HEK293 (cell line): ENCODE measurements at regions not wholly inside any gene's neighbourhood (a gene's known extent, or its start where the extent isn't known, plus 50 kb on each side); places are given as distances from the start of the nearest gene placed in this dataset.

Experiments
- CTCF ChIA-PET: fragments of 350-600 bp; formaldehyde crosslinking; extraction: SDS; loops from one replicate; lab custom pipeline; 2021; ENCODE audit warnings: antibody characterized with exemption; lab: Yijun Ruan, JAX
- POLR2A ChIA-PET: fragments of 300-600 bp; formaldehyde crosslinking; extraction: SDS; loops from one replicate; lab custom pipeline; 2020; ENCODE audit warnings: antibody characterized with exemption, inconsistent platforms; lab: Yijun Ruan, JAX
- H3K27ac ChIP-seq: fragments of 200-500 bp; sonication (Bioruptor generic); 2 replicates; pipeline ENCODE4 v1.5.1; 2014; ENCODE audit warnings: low read depth, low read length, control low read depth, inconsistent platforms; ENCODE audit errors: extremely low read depth
- H3K36me3 ChIP-seq, 2 experiments: fragments of 200-500 bp in 1 of 2; sonication (Bioruptor generic) in 1 of 2; 1 replicate in 1 of 2; 2 replicates in 1 of 2; pipeline ENCODE4 v1.5.1; 2014 to 2017; ENCODE audit warnings: inconsistent platforms in 2 of 2, low read length in 2 of 2; ENCODE audit not compliant: control insufficient read depth in 2 of 2, insufficient read depth in 1 of 2
- H3K4me1 ChIP-seq: fragments of 200-500 bp; sonication (Bioruptor generic); 2 replicates; pipeline ENCODE4 v1.5.1; 2014; ENCODE audit warnings: mild to moderate bottlenecking, low read length, inconsistent platforms; ENCODE audit not compliant: control insufficient read depth, insufficient read depth
- H3K4me3 ChIP-seq: 2 replicates; pipeline ENCODE4 v1.5.1; 2011; ENCODE audit warnings: low read depth, mild to moderate bottlenecking, control low read depth, low read length, moderate library complexity
- H3K9me3 ChIP-seq: fragments of 200-500 bp; sonication (Bioruptor generic); 2 replicates; pipeline ENCODE4 v1.5.1; 2014; ENCODE audit warnings: low read depth, low read length, inconsistent platforms; ENCODE audit not compliant: control insufficient read depth, insufficient read depth
- HIC1 ChIP-seq: fragments of 450-650 bp; formaldehyde crosslinking; IDR thresholded peaks from 2 replicates; pipeline ENCODE4 v1.5.1; 2016; ENCODE audit warnings: missing biosample characterization, missing genetic modification characterization
- MZF1 ChIP-seq: fragments of 450-650 bp; formaldehyde crosslinking; IDR thresholded peaks from 2 replicates; pipeline ENCODE4 v1.5.1; 2017; ENCODE audit warnings: missing biosample characterization, missing genetic modification characterization, borderline replicate concordance
- PRDM10 ChIP-seq: fragments of 450-650 bp; formaldehyde crosslinking; IDR thresholded peaks from 2 replicates; pipeline ENCODE4 v1.5.1; 2016; ENCODE audit warnings: missing biosample characterization, missing genetic modification characterization
- YY1 ChIP-seq: fragments of 450-650 bp; formaldehyde crosslinking; IDR thresholded peaks from 2 replicates; pipeline ENCODE4 v1.5.1; 2018; ENCODE audit warnings: missing biosample characterization, missing genetic modification characterization
- ZNF202 ChIP-seq: fragments of 450-650 bp; formaldehyde crosslinking; IDR thresholded peaks from 2 replicates; pipeline ENCODE4 v1.5.1; 2016; ENCODE audit warnings: missing biosample characterization, missing genetic modification characterization, borderline replicate concordance
- ZNF366 ChIP-seq: fragments of 450-650 bp; formaldehyde crosslinking; conservative IDR thresholded peaks from 2 replicates; pipeline ENCODE4 v1.5.1; 2016; ENCODE audit warnings: missing biosample characterization, missing genetic modification characterization
- ZNF391 ChIP-seq: fragments of 450-650 bp; formaldehyde crosslinking; IDR thresholded peaks from 2 replicates; pipeline ENCODE4 v1.5.1; 2016; ENCODE audit warnings: low read depth, missing biosample characterization, missing genetic modification characterization, borderline replicate concordance
- ZNF549 ChIP-seq: fragments of 450-650 bp; IDR thresholded peaks from 2 replicates; pipeline ENCODE4 v1.5.1; 2018; ENCODE audit warnings: missing biosample characterization, missing genetic modification characterization, mild to moderate bottlenecking, inconsistent platforms, moderate library complexity
- ZNF585B ChIP-seq: fragments of 450-650 bp; formaldehyde crosslinking; IDR thresholded peaks from 2 replicates; pipeline ENCODE4 v1.5.1; 2016; ENCODE audit warnings: missing biosample characterization, missing genetic modification characterization
- ZNF654 ChIP-seq: fragments of 450-650 bp; formaldehyde crosslinking; IDR thresholded peaks from 2 replicates; pipeline ENCODE4 v1.5.1; 2016; ENCODE audit warnings: low read depth, missing biosample characterization, missing genetic modification characterization
- ZNF658 ChIP-seq: fragments of 450-650 bp; formaldehyde crosslinking; IDR thresholded peaks from 2 replicates; pipeline ENCODE4; 2016; ENCODE audit warnings: missing biosample characterization, missing genetic modification characterization
- ZNF677 ChIP-seq: fragments of 450-650 bp; IDR thresholded peaks from 2 replicates; pipeline ENCODE4 v1.5.0; 2018; ENCODE audit warnings: missing biosample characterization, mild to moderate bottlenecking, missing genetic modification characterization, moderate library complexity
- TF ChIP-seq, protein P1 (sequence below): fragments of 450-650 bp; formaldehyde crosslinking; IDR thresholded peaks from 2 replicates; pipeline ENCODE4 v1.5.1; 2016; ENCODE audit warnings: missing biosample characterization, missing genetic modification characterization

DNA sequence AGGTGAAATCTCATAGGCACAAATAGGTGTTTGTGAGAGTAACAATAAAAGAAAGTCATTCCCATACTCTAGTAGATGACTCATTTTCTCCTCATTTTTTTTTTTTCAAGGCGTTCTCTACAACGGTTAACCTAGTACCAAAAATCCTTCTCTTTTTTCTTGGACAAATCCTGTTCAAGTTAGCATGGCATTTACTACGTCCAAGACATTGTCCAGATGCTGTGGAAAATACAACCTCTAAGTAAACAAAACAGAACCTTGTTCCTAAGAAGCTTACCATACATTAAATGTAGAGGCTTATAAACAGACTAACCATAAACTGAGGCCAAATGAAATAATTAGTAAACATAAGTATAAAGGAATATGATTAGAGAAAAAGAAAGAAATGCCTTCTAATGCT, 76.2 kb upstream of the RGS4 start (continued):
- TF ChIP-seq PRDM10 (tag by site-specific recombination) (no peak), ZNF391 (tag by site-specific recombination) (no peak), ZNF677 (no peak), ZNF658 (tag by site-specific recombination) (no peak)
- TF ChIP-seq, protein P1, sequence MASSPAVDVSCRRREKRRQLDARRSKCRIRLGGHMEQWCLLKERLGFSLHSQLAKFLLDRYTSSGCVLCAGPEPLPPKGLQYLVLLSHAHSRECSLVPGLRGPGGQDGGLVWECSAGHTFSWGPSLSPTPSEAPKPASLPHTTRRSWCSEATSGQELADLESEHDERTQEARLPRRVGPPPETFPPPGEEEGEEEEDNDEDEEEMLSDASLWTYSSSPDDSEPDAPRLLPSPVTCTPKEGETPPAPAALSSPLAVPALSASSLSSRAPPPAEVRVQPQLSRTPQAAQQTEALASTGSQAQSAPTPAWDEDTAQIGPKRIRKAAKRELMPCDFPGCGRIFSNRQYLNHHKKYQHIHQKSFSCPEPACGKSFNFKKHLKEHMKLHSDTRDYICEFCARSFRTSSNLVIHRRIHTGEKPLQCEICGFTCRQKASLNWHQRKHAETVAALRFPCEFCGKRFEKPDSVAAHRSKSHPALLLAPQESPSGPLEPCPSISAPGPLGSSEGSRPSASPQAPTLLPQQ (tag by site-specific recombination), result no peak
- TF ChIP-seq, all 188 proteins: peak for 0

- Histone ChIP-seq H3K27ac (no peak overlapping the region), H3K9me3 (no peaks in the 10 kb centered on the region), H3K36me3 (no peaks in the 10 kb centered on the region), H3K4me1 (no peaks in the 10 kb centered on the region), H3K4me3 (no peak overlapping the region)
- no peak for TF ChIP-seq HIC1
- ChIA-PET CTCF (interaction anchor here (0.6 to 0.9 kb wide), 2 partner anchors 17 to 129 kb away, joined by 3 to 4 read pairs; no protein-coding TSS in a partner anchor), POLR2A (no interaction called here)
Observed at GRCh38 chr1:162991444-162991843, 77.7 kb upstream of the RGS4 start.

DNA sequence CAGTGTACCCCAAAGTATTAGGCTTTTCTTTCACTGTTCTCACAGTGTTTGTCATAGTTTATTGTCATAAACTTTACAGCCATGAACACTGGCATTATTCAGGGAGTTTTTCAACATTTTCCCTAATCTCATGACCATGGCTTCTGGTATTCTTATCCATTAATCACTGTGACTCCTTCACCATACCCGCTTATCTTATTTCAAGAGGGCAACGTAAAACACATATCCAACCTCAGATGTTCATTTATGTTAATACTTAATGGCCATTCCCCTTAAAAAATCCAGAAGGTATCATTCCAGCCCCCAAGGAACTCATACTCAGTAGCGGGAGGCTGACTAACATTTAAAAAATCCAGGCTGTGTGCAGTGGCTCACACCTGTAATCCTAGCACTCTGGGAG, 78.5 kb upstream of the RGS4 start:
- no peaks in the 10 kb centered on the region for H3K4me1 ChIP-seq
- no peaks in the 10 kb centered on the region for H3K36me3 ChIP-seq
- no peak for TF ChIP-seq ZNF654 (tag by site-specific recombination)
- ChIA-PET CTCF (interaction anchor here (0.6 to 1.5 kb wide), 2 partner anchors 8 to 18 kb away, joined by 3 to 4 read pairs; no protein-coding TSS in a partner anchor), POLR2A (no interaction called here)
- H3K9me3 ChIP-seq, result no peaks in the 10 kb centered on the region
- no peak overlapping the region for H3K27ac ChIP-seq
- H3K4me3 ChIP-seq, result no peak overlapping the region

DNA sequence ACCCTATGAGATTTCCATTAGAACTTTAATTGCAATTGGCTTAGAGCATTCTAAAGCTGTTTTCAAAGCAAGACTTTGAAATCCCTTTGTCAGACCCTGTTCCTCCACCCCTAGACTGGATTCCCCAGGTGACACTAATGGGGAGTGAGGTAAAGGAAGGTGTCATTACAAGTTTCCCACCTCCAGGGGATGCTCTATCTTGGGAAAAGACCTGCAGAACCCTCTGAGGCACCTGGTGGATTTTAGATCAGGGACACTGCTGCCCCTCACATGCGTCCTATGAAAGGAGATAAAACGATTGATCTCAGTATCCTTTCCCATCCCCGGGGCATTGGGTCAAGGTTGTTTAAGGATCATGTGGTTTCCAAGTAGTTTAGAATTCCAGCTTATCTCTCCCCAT, 80.3 kb upstream of the RGS4 start:
- TF ChIP-seq ZNF202 (tag by site-specific recombination) (no peak), ZNF585B (no peak), ZNF366 (tag by site-specific recombination) (no peak), YY1 (tag by site-specific recombination) (no peak), ZNF549 (tag by site-specific recombination) (no peak), MZF1 (no peak)
- POLR2A ChIA-PET, result no interaction called here
- H3K9me3 ChIP-seq, result no peaks in the 10 kb centered on the region
- H3K4me3 ChIP-seq, result no peak overlapping the region
- CTCF ChIA-PET, result interaction anchor here (0.6 to 2.4 kb wide), 12 partner anchors 8 to 171 kb away, joined by 3 to 14 read pairs (median 4); partner anchors contain the start of gene RGS4
- no peak overlapping the region for H3K27ac ChIP-seq
- H3K36me3 ChIP-seq, result no peaks in the 10 kb centered on the region
- H3K4me1 ChIP-seq, result no peaks in the 10 kb centered on the region
